ENCODE measurements at regions not wholly inside any gene's neighbourhood (a gene's known extent, or its start where the extent isn't known, plus 50 kb on each side); places are given as distances from the start of the nearest gene placed in this dataset.
"Not testable (repeated sequence)": the region's sequence is repeated elsewhere in the genome, so short reads cannot be mapped to it uniquely, and the experiment has no call there.

DNA sequence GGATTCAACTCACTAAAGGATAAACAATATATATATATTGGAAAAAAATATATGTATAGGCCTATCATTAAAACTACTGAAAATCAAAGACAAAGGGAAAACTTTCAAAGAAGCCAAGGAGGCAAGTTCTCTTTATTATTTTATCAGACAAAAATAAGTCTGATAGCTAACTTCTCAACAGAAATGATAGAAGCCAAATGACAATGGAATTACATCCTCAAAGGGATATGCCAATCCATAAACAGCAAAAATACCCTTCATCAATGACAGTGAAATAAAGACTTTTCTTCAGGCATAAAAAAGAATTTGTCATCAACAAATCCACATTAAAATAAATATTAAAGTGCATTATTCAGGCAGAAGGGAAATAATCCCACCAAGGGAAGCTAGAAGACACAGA lies 393.4 kb downstream of the ZFHX3 start:
- no peak for DNase-seq

DNA sequence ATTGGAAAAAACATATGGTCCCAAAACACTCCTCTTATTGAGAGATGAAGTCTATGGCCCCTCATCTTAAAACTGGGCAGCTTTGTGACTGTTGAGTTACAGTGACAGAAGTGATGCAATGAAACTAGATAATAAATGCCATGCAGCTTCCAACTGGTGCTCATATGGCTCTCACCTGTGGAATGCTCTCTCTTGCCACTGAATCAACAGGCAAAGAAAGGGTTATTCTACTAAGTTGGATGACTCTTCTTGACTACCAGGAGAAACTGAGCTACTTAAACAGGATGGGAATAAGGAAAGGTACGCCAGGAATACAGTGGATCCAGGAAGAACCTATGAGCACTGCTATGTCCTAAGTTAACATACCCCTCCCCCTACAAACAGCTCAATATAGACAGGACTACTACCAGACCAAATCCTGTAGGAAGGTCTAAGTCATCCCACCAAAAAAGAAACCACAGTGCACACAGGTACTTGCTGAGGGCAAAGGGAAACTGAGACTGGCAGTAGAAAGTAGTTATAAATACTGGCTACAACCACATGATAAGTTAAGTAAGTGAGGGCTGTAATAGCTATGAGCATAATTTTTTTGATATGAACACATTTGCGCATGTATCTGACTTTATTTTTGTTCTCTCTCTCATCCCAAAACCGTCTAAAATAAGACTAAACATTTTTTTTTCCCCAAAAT lies 398.5 kb downstream of the ZFHX3 start:
- no peak for DNase-seq

GRCh38 chr16:72646615-72647014 lies 401.3 kb downstream of the ZFHX3 start:
- DNase-seq = no peak

- no peak for DNase-seq
Observed at GRCh38 chr16:72645538-72645937, 402.4 kb downstream of the ZFHX3 start.

DNA sequence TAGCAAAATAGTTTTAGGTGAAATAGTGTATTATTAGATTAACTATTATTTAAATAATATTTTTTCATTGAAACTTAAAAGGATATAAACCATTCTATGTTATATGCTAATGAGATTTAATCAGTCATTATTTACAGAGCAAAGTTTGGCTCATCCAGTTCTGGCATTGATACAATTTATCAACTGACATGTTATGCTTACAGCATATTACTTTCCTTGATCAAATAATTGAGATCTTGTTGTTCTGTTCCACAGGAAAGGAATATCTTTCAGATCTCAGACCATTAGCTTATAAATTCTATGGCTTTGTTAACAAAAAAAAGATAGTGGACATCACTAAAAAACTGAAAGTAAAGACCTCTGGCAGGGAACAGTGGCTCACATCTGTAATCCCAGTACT lies 403.0 kb downstream of the ZFHX3 start:
- DNase-seq = no peak

DNA sequence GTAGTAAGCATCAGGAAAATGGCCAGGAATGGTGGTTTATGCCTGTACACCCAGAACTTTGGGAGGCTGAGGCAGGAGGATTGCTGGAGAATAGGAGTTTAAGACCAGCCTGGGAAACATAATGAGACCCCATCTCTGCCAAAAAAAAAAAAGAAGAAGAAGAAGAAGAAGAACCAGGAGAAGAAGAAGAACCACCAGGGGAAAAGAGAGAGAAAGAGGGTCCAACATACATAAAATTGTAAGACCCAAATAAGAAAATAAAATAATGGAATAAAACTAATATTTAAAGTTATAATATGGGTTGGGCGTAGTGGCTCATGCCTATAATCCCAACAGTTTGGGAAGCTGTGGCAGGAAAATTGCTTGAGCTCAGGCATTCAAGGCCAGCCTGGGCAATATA lies 408.4 kb downstream of the ZFHX3 start:
- no peak for DNase-seq

- DNase-seq = no peak
Observed at GRCh38 chr16:72637306-72637705, 410.6 kb downstream of the ZFHX3 start.

DNA sequence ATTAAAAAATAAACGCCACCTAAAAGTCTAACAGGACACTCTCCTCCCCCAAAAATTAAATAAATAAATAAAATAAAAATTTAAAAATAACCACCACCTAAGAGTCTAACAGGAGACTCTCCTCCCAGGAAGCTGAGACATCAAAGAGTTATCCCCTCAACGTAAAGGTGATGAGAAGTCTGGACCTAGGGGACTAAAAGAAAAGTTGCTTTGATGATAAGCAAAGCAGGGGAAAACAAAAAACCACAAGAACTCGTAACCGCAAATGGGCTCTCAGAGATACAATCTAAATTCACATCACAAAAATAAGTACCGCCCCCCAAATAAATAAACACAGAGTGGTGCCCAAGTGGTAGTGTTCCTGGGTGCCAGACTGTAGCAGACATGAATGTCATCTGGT lies 412.2 kb downstream of the ZFHX3 start:
- no peak for DNase-seq

GRCh38 chr16:72635104-72635503 lies 412.8 kb downstream of the ZFHX3 start:
- no peak for DNase-seq

DNA sequence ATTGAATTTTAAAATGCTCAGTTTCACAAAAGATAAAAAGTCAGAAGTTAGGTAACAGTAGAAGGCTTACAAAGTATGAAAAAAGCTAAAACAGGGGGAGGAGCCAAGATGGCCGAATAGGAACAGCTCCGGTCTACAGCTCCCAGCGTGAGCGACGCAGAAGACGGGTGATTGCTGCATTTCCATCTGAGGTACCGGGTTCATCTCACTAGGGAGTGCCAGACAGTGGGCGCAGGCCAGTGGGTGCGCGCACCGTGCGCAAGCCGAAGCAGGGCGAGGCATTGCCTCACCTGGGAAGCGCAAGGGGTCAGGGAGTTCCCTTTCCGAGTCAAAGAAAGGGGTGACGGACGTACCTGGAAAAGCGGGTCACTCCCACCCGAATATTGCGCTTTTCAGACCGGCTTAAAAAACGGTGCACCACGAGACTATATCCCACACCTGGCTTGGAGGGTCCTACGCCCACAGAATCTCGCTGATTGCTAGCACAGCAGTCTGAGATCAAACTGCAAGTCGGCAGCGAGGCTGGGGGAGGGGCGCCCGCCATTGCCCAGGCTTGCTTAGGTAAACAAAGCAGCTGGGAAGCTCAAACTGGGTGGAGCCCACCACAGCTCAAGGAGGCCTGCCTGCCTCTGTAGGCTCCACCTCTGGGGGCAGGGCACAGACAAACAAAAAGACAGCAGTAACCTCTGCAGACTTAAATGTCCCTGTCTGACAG lies 420.6 kb downstream of the ZFHX3 start:
- DNase-seq = not testable (repeated sequence)

DNA sequence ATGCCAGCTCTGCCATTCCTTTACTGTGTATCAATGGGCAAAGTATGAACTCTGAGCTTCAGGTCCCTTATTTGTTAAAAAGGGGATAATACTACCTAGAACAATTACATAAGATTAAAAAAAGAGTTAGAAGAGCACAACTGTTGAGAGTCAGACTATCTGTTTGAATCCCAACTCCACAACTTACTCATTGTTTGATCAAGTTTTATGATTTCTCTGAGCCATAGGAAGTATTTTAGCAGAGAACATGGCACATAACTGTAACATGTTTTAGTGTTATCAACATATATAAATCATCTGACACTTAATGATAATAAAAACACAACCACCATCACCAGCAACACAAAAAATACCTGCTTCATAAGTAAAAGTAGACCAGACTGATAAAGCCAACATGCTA lies 421.3 kb downstream of the ZFHX3 start:
- no peak for DNase-seq

- no peak for DNase-seq
Observed at GRCh38 chr16:72621651-72622050, 426.3 kb downstream of the ZFHX3 start.

DNA sequence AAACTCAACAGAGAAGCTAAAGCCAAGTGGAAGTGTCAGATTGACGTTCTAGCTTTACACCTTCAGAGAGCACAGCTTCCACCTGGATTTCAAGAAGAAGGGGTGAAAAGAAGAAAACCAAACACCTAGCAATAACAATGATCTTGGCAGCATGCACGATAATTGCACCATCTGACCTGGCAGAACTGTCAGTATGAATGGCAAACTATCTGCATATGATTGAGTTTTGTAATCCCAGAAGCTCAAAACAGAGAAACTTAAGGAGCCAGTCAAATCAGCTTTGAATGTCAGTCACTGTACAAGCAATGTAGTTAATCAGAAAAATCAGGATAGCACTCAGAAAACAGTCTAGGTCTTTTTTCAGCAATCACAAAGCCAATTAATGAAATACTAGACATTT lies 427.1 kb downstream of the ZFHX3 start:
- no peak for DNase-seq

GRCh38 chr16:72620348-72620747 lies 427.6 kb downstream of the ZFHX3 start:
- no peak for DNase-seq

DNA sequence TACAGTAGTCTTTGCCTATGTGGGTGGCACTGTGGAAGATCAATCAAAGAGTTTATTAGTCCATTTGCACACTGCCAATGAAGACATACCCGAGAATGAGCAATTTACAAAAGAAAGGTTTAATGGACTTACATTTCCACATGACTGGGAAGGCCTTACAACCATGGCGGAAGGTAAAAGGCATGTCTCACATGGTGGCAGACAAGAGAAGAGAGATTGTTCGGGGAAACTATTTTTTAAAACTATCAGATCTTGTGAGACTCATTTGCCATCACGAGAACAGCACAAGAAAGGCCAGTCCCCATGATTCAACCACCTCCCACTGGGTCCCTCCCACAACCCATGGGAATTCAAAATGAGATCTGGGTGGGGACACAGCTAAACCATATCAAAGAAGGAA lies 432.1 kb downstream of the ZFHX3 start:
- no peak for DNase-seq

DNA sequence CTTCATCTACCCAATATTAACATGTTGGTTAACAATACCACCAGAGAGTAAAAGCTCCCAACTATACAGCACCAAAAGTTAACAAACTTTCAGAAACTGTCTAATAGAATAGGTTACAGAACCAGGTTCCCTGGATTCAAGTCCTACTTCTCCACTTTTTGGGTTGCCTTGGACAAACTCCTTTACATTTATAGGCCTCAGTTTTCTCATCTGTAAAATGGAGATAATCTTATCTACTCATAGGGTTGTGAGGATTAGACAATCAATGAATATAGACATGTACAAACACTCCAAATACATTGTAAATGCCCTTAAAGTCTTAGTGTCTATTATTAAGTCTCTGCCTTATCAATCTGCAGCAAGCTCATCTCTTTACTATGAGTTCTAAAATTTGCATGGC lies 435.2 kb downstream of the ZFHX3 start:
- no peak for DNase-seq

- DNase-seq = no peak
Observed at GRCh38 chr16:72612256-72612655, 435.7 kb downstream of the ZFHX3 start.

DNA sequence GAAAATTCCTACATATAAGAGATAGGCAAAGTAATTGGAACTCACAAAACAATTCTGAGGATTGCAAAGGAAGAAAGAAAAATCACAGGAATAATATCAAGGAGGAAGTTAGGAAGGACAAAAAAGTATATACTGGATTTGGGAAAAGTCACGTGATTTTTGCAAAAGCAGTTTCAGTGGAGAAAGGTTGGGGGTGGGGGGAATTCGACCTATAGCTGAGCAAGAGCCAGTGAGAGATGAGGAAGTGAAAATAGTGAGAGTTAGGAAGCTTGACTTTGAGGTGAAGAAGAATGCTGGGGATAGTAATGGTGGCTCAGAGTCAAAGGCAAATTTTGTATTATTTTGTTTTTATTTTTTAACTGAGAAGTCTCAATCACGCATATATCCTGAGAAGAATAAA lies 438.0 kb upstream of the PMFBP1 start:
- DNase-seq = no peak

DNA sequence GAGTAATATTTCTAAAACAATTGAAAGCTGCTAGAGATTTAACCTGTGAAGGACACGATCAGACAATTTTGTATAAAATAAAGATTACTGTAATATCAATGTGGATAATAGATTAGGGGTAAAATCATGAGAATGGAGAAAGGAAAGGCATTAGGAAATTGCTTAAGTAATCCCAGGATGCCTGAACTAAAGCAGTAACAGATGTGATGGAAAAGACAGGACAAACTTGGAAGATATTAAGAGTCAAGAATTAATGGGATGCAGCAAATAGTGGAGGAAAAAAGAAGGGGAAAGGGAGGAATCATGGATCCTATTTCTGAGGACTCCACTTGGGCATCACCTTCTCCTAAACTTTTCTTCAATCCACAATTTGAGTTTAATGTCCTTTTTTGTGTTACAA lies 437.1 kb upstream of the PMFBP1 start:
- no peak for DNase-seq

DNA sequence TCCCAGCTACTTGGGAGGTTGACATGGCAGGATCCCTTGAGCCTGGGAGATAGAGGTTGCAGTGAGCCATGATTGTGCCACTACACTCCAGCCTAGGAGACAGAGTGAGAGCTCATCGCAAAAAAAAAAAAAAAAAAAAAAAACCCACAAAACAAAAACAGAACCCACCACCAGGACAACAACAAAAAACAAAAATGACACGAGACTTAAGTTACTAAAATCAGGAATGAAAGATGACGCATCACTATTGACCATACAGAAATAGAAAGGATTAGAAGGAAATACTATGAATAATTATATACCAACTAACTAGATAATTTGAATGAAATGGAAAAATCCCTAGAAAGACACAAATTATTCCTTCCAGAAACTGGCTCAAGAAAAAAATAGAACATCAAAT lies 432.4 kb upstream of the PMFBP1 start:
- DNase-seq = no peak

GRCh38 chr16:72602499-72602898 lies 430.5 kb upstream of the PMFBP1 start:
- no peak for DNase-seq

- no peak for DNase-seq
Observed at GRCh38 chr16:72598696-72599095, 426.7 kb upstream of the PMFBP1 start.

DNA sequence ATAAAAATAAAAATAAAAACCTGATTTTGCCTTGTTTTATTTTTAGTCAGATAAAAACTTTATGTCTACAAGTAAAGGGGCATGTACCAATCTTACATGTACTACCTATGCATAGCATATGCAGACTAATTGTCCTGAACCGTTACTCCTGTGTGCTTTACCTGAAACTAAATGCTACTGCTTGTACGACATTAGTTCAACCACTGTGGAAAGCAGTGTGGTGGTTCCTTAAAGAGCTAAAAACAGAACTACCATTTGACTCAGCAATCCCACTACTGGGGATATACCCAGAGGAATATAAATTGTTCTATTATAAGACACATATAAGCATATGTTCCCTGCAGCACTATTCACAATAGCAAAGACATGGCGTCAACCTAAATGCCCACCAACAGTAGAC lies 426.0 kb upstream of the PMFBP1 start:
- DNase-seq = no peak

GRCh38 chr16:72596373-72596772 lies 424.4 kb upstream of the PMFBP1 start:
- DNase-seq = no peak

Data from cerebellar nuclear complex (tissue), 1 donor.